Trophoblast cell (in vitro differentiated cells and primary cell): ENCODE measurements at regions not wholly inside any gene's neighbourhood (a gene's known extent, or its start where the extent isn't known, plus 50 kb on each side); places are given as distances from the start of the nearest gene placed in this dataset.

Experiments used
- DNase-seq, 2 donors: peaks; one replicate each; pipeline ENCODE4 v3.0.0-alpha.2; 2016
- H2AFZ ChIP-seq: 2 replicates; pipeline ENCODE4 v1.6.1; 2013; ENCODE audit warnings: low read length, moderate library complexity, mild to moderate bottlenecking; ENCODE audit not compliant: insufficient read depth, poor library complexity
- H2AK5ac ChIP-seq: 2 replicates; pipeline ENCODE4 v1.6.1; 2013; ENCODE audit warnings: mild to moderate bottlenecking, low read length
- H2BK120ac ChIP-seq: 2 replicates; pipeline ENCODE4 v1.6.1; 2013; ENCODE audit warnings: low read length, mild to moderate bottlenecking, moderate library complexity; ENCODE audit not compliant: insufficient read depth, poor library complexity
- H2BK12ac ChIP-seq: 2 replicates; pipeline ENCODE4 v1.6.1; 2013; ENCODE audit warnings: mild to moderate bottlenecking, low read length, moderate library complexity
- H2BK5ac ChIP-seq: 2 replicates; pipeline ENCODE4 v1.6.1; 2013; ENCODE audit warnings: low read length, low read depth, moderate library complexity, mild to moderate bottlenecking; ENCODE audit not compliant: poor library complexity
- H3K14ac ChIP-seq: 2 replicates; pipeline ENCODE4 v1.6.1; 2013; ENCODE audit warnings: mild to moderate bottlenecking, low read length
- H3K18ac ChIP-seq: 2 replicates; pipeline ENCODE4 v1.6.1; 2013; ENCODE audit warnings: mild to moderate bottlenecking, low read length
- H3K23ac ChIP-seq: 2 replicates; pipeline ENCODE4 v1.6.1; 2013; ENCODE audit warnings: low read length
- H3K27ac ChIP-seq: 2 replicates; pipeline ENCODE4 v1.5.1; 2013; ENCODE audit warnings: low read depth, mild to moderate bottlenecking, inconsistent platforms, low read length, moderate library complexity
- H3K27me3 ChIP-seq: 2 replicates; pipeline ENCODE4 v1.6.1; 2013; ENCODE audit warnings: inconsistent platforms, mild to moderate bottlenecking, low read length, moderate library complexity; ENCODE audit not compliant: insufficient read depth
- H3K36me3 ChIP-seq, 2 experiments: 1 replicate in 1 of 2; 2 replicates in 1 of 2; pipeline ENCODE4 v1.6.1; 2013; ENCODE audit warnings: low read length in 2 of 2, mild to moderate bottlenecking in 2 of 2, moderate library complexity in 1 of 2; ENCODE audit not compliant: insufficient read depth in 2 of 2, control insufficient read depth in 1 of 2
- H3K4ac ChIP-seq: 2 replicates; pipeline ENCODE4 v1.6.1; 2013; ENCODE audit warnings: low read depth, mild to moderate bottlenecking, low read length, moderate library complexity
- H3K4me1 ChIP-seq, 2 experiments: 1 replicate in 1 of 2; 2 replicates in 1 of 2; pipeline ENCODE4 v1.6.1; 2013; ENCODE audit warnings: low read length in 2 of 2, mild to moderate bottlenecking in 2 of 2, moderate library complexity in 1 of 2; ENCODE audit not compliant: insufficient read depth in 2 of 2, control insufficient read depth in 1 of 2
- H3K4me2 ChIP-seq: 2 replicates; pipeline ENCODE4 v1.6.1; 2013; ENCODE audit warnings: inconsistent platforms, mild to moderate bottlenecking, low read length, moderate library complexity
- H3K4me3 ChIP-seq: 2 replicates; pipeline ENCODE4 v1.5.1; 2013; ENCODE audit warnings: mild to moderate bottlenecking, low read depth, low read length, inconsistent platforms
- H3K79me1 ChIP-seq: one replicate; pipeline ENCODE4 v1.6.1; 2013; ENCODE audit warnings: low read length
- H3K79me2 ChIP-seq: 2 replicates; pipeline ENCODE4 v1.6.1; 2013; ENCODE audit warnings: low read length, mild to moderate bottlenecking; ENCODE audit not compliant: control insufficient read depth, insufficient read depth, poor library complexity
- H3K9ac ChIP-seq: 2 replicates; pipeline ENCODE4 v1.6.1; 2013; ENCODE audit warnings: mild to moderate bottlenecking, low read length
- H3K9me3 ChIP-seq: 2 replicates; pipeline ENCODE4 v1.6.1; 2013; ENCODE audit warnings: low read depth, mild to moderate bottlenecking, control low read depth, inconsistent platforms, low read length; ENCODE audit not compliant: insufficient read depth
- H4K12ac ChIP-seq: 2 replicates; pipeline ENCODE4 v1.6.1; 2013; ENCODE audit warnings: low read depth, mild to moderate bottlenecking, low read length, moderate library complexity
- H4K8ac ChIP-seq: 2 replicates; pipeline ENCODE4 v1.6.1; 2013; ENCODE audit warnings: low read depth, mild to moderate bottlenecking, low read length, moderate library complexity
- H4K91ac ChIP-seq: one replicate; pipeline ENCODE4 v1.6.1; 2013; ENCODE audit warnings: low read depth, mild to moderate bottlenecking, low read length, moderate library complexity
- WGBS: extraction: QIAGEN DNeasy Blood & Tissue Kit; methylation state at CpG from one replicate; pipeline ENCODE4 v1.1.7; 2013; ENCODE audit warnings: missing lambda C conversion rate; ENCODE audit not compliant: insufficient read length, insufficient coverage; ENCODE audit errors: extremely low coverage; 5-methylcytosine and 5-hydroxymethylcytosine counted together

GRCh38 chr14:45972416-45972815 is 679.2 kb downstream of the RPL10L start:
- Histone ChIP-seq H3K79me1 (no peaks in the 10 kb centered on the region), H2BK5ac (no peak overlapping the region), H2AK5ac (no peak overlapping the region), H3K18ac (no peak overlapping the region), H4K12ac (no peak overlapping the region), H3K14ac (no peak overlapping the region), H4K8ac (no peak overlapping the region), H3K4me2 (no peak overlapping the region), H3K9me3 (no peaks in the 10 kb centered on the region), H3K4me3 (no peak overlapping the region), H3K27ac (no peak overlapping the region), H2BK120ac (no peak overlapping the region), H3K4ac (no peak overlapping the region), H4K91ac (no peak overlapping the region), H3K79me2 (no peaks in the 10 kb centered on the region), H3K23ac (no peak overlapping the region), H3K9ac (no peak overlapping the region), H3K36me3 (no peaks in the 10 kb centered on the region), H3K4me1 (no peaks in the 10 kb centered on the region), H2AFZ (no peak overlapping the region), H3K27me3 (no peaks in the 10 kb centered on the region), H2BK12ac (no peak overlapping the region)
- no CpG with 5 or more reads among the region's 4 CpGs for WGBS
- DNase-seq, result no peak

GRCh38 chr14:45970621-45971020 is 681.0 kb downstream of the RPL10L start:
- Histone ChIP-seq H3K79me1 (no peaks in the 10 kb centered on the region), H3K4me1 (no peaks in the 10 kb centered on the region), H2BK120ac (no peak overlapping the region), H3K9me3 (no peaks in the 10 kb centered on the region), H2AFZ (no peak overlapping the region), H3K18ac (no peak overlapping the region), H3K27ac (no peak overlapping the region), H4K8ac (no peak overlapping the region), H2AK5ac (no peak overlapping the region), H3K23ac (no peak overlapping the region), H3K27me3 (no peaks in the 10 kb centered on the region), H4K12ac (no peak overlapping the region), H3K4me3 (no peak overlapping the region), H3K4me2 (no peak overlapping the region), H3K4ac (no peak overlapping the region), H3K79me2 (no peaks in the 10 kb centered on the region), H3K14ac (no peak overlapping the region), H3K9ac (no peak overlapping the region), H2BK12ac (no peak overlapping the region), H3K36me3 (no peaks in the 10 kb centered on the region), H4K91ac (no peak overlapping the region), H2BK5ac (no peak overlapping the region)
- WGBS, result no CpG with 5 or more reads among the region's 1 CpG
- DNase-seq, result no peak

- Histone ChIP-seq H3K4me3 (no peak overlapping the region), H3K4me2 (no peak overlapping the region), H3K18ac (no peak overlapping the region), H2AK5ac (no peak overlapping the region), H2BK12ac (no peak overlapping the region), H3K14ac (no peak overlapping the region), H4K8ac (no peak overlapping the region), H2BK5ac (no peak overlapping the region), H3K4me1 (no peaks in the 10 kb centered on the region), H3K9ac (no peak overlapping the region), H3K79me1 (no peaks in the 10 kb centered on the region), H3K27me3 (no peaks in the 10 kb centered on the region), H2BK120ac (no peak overlapping the region), H3K79me2 (no peaks in the 10 kb centered on the region), H4K91ac (no peak overlapping the region), H3K4ac (no peak overlapping the region), H3K23ac (no peak overlapping the region), H2AFZ (no peak overlapping the region), H4K12ac (no peak overlapping the region), H3K27ac (no peak overlapping the region), H3K36me3 (no peaks in the 10 kb centered on the region), H3K9me3 (no peaks in the 10 kb centered on the region)
- no CpG with 5 or more reads among the region's 1 CpG for WGBS
- DNase-seq, result no peak
Observed at GRCh38 chr14:45968037-45968436, 683.5 kb downstream of the RPL10L start.

GRCh38 chr14:45949479-45949878 is 696.5 kb upstream of the MIS18BP1 start:
- Histone ChIP-seq H4K12ac (no peak overlapping the region), H3K4me3 (no peak overlapping the region), H2BK120ac (no peak overlapping the region), H3K23ac (no peak overlapping the region), H3K4me1 (no peaks in the 10 kb centered on the region), H4K91ac (no peak overlapping the region), H3K36me3 (no peaks in the 10 kb centered on the region), H3K79me2 (no peaks in the 10 kb centered on the region), H3K4me2 (no peak overlapping the region), H2BK5ac (no peak overlapping the region), H3K27me3 (no peaks in the 10 kb centered on the region), H2BK12ac (no peak overlapping the region), H2AFZ (no peak overlapping the region), H3K14ac (no peak overlapping the region), H3K27ac (no peak overlapping the region), H4K8ac (no peak overlapping the region), H2AK5ac (no peak overlapping the region), H3K9ac (no peak overlapping the region), H3K9me3 (no peaks in the 10 kb centered on the region), H3K79me1 (no peaks in the 10 kb centered on the region), H3K18ac (no peak overlapping the region), H3K4ac (no peak overlapping the region)
- no peak for DNase-seq
- no CpG with 5 or more reads among the region's 2 CpGs for WGBS
